ENCODE measurements at regions not wholly inside any gene's neighbourhood (a gene's known extent, or its start where the extent isn't known, plus 50 kb on each side); places are given as distances from the start of the nearest gene placed in this dataset.

- no peaks in the 10 kb centered on the region for H3K4me1 Mint-ChIP-seq
- H3K4me3 Mint-ChIP-seq: no peak overlapping the region
- DNase-seq (ENCODE audit: low spot score in 2 of 2, unreplicated experiment in 2 of 2): no peak
- no peaks in the 10 kb centered on the region for H3K36me3 Mint-ChIP-seq
- TF ChIP-seq, protein P1, sequence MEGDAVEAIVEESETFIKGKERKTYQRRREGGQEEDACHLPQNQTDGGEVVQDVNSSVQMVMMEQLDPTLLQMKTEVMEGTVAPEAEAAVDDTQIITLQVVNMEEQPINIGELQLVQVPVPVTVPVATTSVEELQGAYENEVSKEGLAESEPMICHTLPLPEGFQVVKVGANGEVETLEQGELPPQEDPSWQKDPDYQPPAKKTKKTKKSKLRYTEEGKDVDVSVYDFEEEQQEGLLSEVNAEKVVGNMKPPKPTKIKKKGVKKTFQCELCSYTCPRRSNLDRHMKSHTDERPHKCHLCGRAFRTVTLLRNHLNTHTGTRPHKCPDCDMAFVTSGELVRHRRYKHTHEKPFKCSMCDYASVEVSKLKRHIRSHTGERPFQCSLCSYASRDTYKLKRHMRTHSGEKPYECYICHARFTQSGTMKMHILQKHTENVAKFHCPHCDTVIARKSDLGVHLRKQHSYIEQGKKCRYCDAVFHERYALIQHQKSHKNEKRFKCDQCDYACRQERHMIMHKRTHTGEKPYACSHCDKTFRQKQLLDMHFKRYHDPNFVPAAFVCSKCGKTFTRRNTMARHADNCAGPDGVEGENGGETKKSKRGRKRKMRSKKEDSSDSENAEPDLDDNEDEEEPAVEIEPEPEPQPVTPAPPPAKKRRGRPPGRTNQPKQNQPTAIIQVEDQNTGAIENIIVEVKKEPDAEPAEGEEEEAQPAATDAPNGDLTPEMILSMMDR (IDR thresholded peaks at IDR 0.05; ENCODE audit: unreplicated experiment): no peak
- no peak overlapping the region for H3K27ac Mint-ChIP-seq
- H3K9me3 Mint-ChIP-seq: peaks cover 4% of the 10 kb centered on the region
- H3K27me3 Mint-ChIP-seq (ENCODE audit: low read depth): no peaks in the 10 kb centered on the region
Observed at GRCh38 chr6:145139140-145139850, 596.0 kb downstream of the EPM2A start.

DNA sequence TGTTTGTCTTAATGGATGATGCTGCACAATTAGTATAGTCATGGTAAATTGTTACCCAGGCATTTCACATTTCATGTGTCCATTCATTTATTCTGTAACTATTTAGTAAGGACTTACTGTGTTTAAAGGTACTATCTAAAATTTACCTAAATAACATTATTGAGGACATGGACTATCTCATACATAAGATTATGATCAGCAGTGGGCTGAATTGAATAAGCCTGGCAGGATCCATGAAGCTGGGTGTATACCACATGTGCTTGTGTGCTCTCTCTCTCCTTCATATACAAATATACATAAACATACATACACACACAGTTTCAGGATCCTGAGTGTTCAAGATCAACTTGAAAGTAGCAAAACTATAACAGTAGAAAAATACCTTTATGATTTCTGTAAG lies 595.4 kb downstream of the EPM2A start:
- Mint-ChIP-seq H3K9me3 (peaks cover 4% of the 10 kb centered on the region), H3K4me3 (no peak overlapping the region), H3K36me3 (no peaks in the 10 kb centered on the region), H3K4me1 (no peaks in the 10 kb centered on the region), H3K27me3 (ENCODE audit: low read depth) (no peaks in the 10 kb centered on the region), H3K27ac (no peak overlapping the region)
- DNase-seq (ENCODE audit: low spot score in 2 of 2, unreplicated experiment in 2 of 2): no peak
- TF ChIP-seq, protein P1 (IDR thresholded peaks at IDR 0.05; ENCODE audit: unreplicated experiment): no peak

DNA sequence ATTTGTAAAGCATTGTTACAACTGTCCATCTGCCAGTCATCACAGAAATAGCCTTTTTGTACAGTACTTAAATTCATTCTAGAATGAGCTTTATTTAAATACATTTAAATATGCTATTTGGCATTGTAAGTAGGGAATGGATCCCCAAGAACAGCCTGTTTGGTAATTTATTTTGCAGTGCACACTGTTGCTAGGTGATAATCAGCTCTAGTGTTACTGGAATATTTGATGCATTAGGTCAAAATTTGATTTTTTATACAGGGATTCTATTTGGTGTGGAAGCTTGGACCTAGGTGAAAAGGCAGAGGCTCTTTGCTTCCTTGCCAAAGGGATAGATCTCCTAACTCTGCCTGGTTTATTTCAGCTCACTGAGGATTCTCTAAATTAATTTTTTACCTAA lies 593.7 kb downstream of the EPM2A start:
- DNase-seq (ENCODE audit: low spot score in 2 of 2, unreplicated experiment in 2 of 2): no peak
- Mint-ChIP-seq H3K27ac (no peak overlapping the region), H3K36me3 (no peaks in the 10 kb centered on the region), H3K9me3 (no peaks in the 10 kb centered on the region), H3K4me3 (no peak overlapping the region), H3K27me3 (ENCODE audit: low read depth) (no peaks in the 10 kb centered on the region), H3K4me1 (no peaks in the 10 kb centered on the region)
- TF ChIP-seq, protein P1 (IDR thresholded peaks at IDR 0.05; ENCODE audit: unreplicated experiment): no peak

DNA sequence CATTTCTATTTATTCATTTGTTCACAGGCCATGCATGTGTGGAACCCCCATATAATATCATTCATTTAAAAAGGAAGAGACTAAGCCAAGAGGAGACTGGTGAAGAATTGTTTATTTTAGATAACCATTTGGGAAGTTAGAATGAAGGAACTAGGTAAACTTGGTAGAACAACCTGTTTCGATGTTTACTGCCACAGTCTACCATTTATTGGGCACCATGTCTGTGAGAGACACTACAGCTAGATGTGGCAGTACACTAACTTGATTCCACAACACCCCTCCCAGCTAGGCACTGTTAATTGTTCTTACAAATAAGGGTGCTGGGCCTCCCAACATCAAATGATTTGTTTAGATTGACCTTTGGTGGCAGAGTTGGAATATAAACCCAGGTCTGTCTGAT lies 592.4 kb downstream of the EPM2A start:
- no peak overlapping the region for H3K27ac Mint-ChIP-seq
- H3K27me3 Mint-ChIP-seq (ENCODE audit: low read depth): no peaks in the 10 kb centered on the region
- H3K4me1 Mint-ChIP-seq: no peaks in the 10 kb centered on the region
- TF ChIP-seq, protein P1 (IDR thresholded peaks at IDR 0.05; ENCODE audit: unreplicated experiment): no peak
- no peaks in the 10 kb centered on the region for H3K9me3 Mint-ChIP-seq
- no peaks in the 10 kb centered on the region for H3K36me3 Mint-ChIP-seq
- no peak overlapping the region for H3K4me3 Mint-ChIP-seq
- DNase-seq (ENCODE audit: low spot score in 2 of 2, unreplicated experiment in 2 of 2): no peak

DNA sequence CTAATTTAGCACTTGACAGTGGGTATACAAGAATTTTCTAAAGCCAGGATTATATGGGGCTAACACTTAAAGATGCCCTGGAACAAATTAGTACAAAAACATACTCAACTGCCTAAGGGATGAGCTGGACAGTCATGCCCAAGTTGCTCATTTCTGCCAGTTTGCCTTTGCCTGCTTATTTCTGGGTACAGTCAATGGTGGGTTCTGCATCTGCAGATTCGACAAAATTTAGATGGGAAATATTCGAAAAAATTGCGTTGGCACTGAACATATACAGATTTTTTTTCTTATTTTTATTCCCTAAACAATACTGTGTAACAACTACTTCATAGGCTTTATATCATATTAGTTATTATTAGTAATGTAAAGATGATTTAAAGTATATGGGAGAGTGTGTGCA lies 591.9 kb downstream of the EPM2A start:
- no peak for DNase-seq (ENCODE audit: low spot score in 2 of 2, unreplicated experiment in 2 of 2)
- Mint-ChIP-seq H3K36me3 (no peaks in the 10 kb centered on the region), H3K9me3 (no peaks in the 10 kb centered on the region), H3K27me3 (ENCODE audit: low read depth) (no peaks in the 10 kb centered on the region), H3K27ac (no peak overlapping the region), H3K4me3 (no peak overlapping the region), H3K4me1 (no peaks in the 10 kb centered on the region)
- TF ChIP-seq, protein P1 (IDR thresholded peaks at IDR 0.05; ENCODE audit: unreplicated experiment): no peak

DNA sequence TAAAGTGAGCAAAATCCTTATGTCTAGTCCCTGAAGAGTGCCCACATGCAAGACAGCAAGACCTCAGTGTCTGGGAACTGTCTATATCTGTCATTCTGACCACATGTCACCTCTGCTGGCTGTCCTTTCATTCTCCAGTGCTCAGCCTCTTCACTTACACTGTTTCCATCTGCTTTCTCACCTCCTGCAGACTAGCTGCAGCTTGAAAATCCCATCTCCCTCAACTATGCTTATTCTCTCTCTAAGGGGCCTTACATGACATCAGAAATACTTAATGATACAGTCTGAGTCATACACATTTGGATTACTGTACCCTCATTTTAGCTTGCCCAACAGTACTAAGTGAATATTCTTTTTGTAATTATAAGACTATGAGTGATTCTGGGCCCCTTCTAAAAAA lies 587.8 kb downstream of the EPM2A start:
- no peak for DNase-seq (ENCODE audit: low spot score in 2 of 2, unreplicated experiment in 2 of 2)
- Mint-ChIP-seq H3K27me3 (ENCODE audit: low read depth) (no peaks in the 10 kb centered on the region), H3K27ac (no peak overlapping the region), H3K4me1 (peaks cover 3% of the 10 kb centered on the region), H3K4me3 (no peak overlapping the region), H3K36me3 (no peaks in the 10 kb centered on the region), H3K9me3 (no peaks in the 10 kb centered on the region)
- TF ChIP-seq, protein P1 (IDR thresholded peaks at IDR 0.05; ENCODE audit: unreplicated experiment): no peak
